ENCODE measurements at regions not wholly inside any gene's neighbourhood (a gene's known extent, or its start where the extent isn't known, plus 50 kb on each side); places are given as distances from the start of the nearest gene placed in this dataset.

- no peaks in the 10 kb centered on the region for H3K79me2 ChIP-seq (ENCODE audit: control insufficient read depth in 1 of 2, insufficient read depth in 2 of 2, low read length in 2 of 2)
- no peak overlapping the region for H2BK15ac ChIP-seq (ENCODE audit: low read length)
- CTCF ChIA-PET (ENCODE audit: partially characterized antibody), result interaction anchor here (0.8 kb wide), 1 partner anchor 8 kb away, joined by 3 read pairs; no protein-coding TSS in a partner anchor
- no peak overlapping the region for H2AK5ac ChIP-seq (ENCODE audit: low read depth, low read length)
- H3K27ac ChIP-seq (ENCODE audit: low read depth, low read length), result no peak overlapping the region
- H3K79me1 ChIP-seq (ENCODE audit: low read depth, low read length), result no peaks in the 10 kb centered on the region
- POLR2A ChIA-PET (ENCODE audit: partially characterized antibody), result no interaction called here
- H2AFZ ChIP-seq (ENCODE audit: low read length), result no peak overlapping the region
- H3K9ac ChIP-seq (replicated peaks in 1 of 4; ENCODE audit: extremely low read depth in 1 of 4, low read depth in 3 of 4, low read length in 3 of 4), result no peak overlapping the region
- no peak overlapping the region for H4K91ac ChIP-seq (replicated peaks; ENCODE audit: insufficient read length, low read length)
- no peak overlapping the region for H4K8ac ChIP-seq (ENCODE audit: extremely low read depth, insufficient read depth, low read length)
- H2BK5ac ChIP-seq (ENCODE audit: low read depth, low read length), result no peak overlapping the region
- H3K9me3 ChIP-seq (ENCODE audit: insufficient read depth in 2 of 2, low read depth in 1 of 2, low read length in 1 of 2), result no peaks in the 10 kb centered on the region
- no peaks in the 10 kb centered on the region for H3K4me1 ChIP-seq (replicated peaks in 1 of 4; ENCODE audit: control insufficient read depth in 3 of 4, insufficient read depth in 4 of 4, low read length in 3 of 4)
- no peak overlapping the region for H3K14ac ChIP-seq (ENCODE audit: insufficient read length)
- H2BK120ac ChIP-seq (replicated peaks; ENCODE audit: low read depth, low read length), result no peak overlapping the region
- H3K23me2 ChIP-seq (ENCODE audit: low read depth, low read length), result peaks cover 2% of the 10 kb centered on the region; the same call in 1 of the 2 replicates
- no peak overlapping the region for H4K5ac ChIP-seq (ENCODE audit: insufficient read length, low read depth, low read length)
- TF ChIP-seq SP1 (IDR thresholded peaks at IDR 0.05; ENCODE audit: low read depth, low read length), result no peak
- no peak for TF ChIP-seq USF2 (IDR thresholded peaks at IDR 0.05; ENCODE audit: low read length)
- no peak for TF ChIP-seq TEAD4 (IDR thresholded peaks at IDR 0.05; ENCODE audit: low read depth, low read length)
- TF ChIP-seq SP2 (IDR thresholded peaks at IDR 0.05; ENCODE audit: low read length), result no peak
- TF ChIP-seq SP4 (IDR thresholded peaks at IDR 0.05; ENCODE audit: low read length), result no peak
- TF ChIP-seq BRCA1 (IDR thresholded peaks at IDR 0.05; ENCODE audit: low read depth, low read length), result no peak
- no peak for TF ChIP-seq PHF8 (conservative IDR thresholded peaks at IDR 0.05; ENCODE audit: low read depth, low read length)
- no peak for TF ChIP-seq ASH2L (IDR thresholded peaks at IDR 0.05; ENCODE audit: low read length)
- TF ChIP-seq TBP (IDR thresholded peaks at IDR 0.05; ENCODE audit: low read depth, low read length), result no peak
- no peak for TF ChIP-seq JUN (IDR thresholded peaks at IDR 0.05; ENCODE audit: low read depth, low read length)
- no peak for TF ChIP-seq EP300 (IDR thresholded peaks at IDR 0.05; ENCODE audit: borderline replicate concordance in 1 of 2, low read depth in 2 of 2, low read length in 2 of 2)
- no peak for TF ChIP-seq SRF (IDR thresholded peaks at IDR 0.05; ENCODE audit: low read depth, low read length)
- no peak for TF ChIP-seq TAF1 (IDR thresholded peaks at IDR 0.05; ENCODE audit: low read depth, low read length)
- H4K20me1 ChIP-seq (replicated peaks in 1 of 2; ENCODE audit: control insufficient read depth in 1 of 2, insufficient read depth in 2 of 2, low read length in 2 of 2), result peaks cover 0 to 2% of the 10 kb centered on the region in 2 experiments
- H2BK12ac ChIP-seq (ENCODE audit: low read depth, low read length), result no peak overlapping the region
- no peak for FAIRE-seq
- WGBS, 2 experiments (ENCODE audit: extremely low coverage in 1 of 2, insufficient coverage in 1 of 2, insufficient read length in 1 of 2, insufficient replicate concordance in 2 of 2, low coverage in 1 of 2, low lambda C conversion rate in 2 of 2, missing lambda C conversion rate in 1 of 2), result 85% methylated on average over 3 of the region's 3 CpGs; no CpG with 5 or more reads in 1 of the 2 experiments
- no peak for DNase-seq (ENCODE audit: low read depth in 1 of 2, low spot score in 2 of 2)
- no peak overlapping the region for H3K4me3 ChIP-seq (ENCODE audit: extremely low read depth in 1 of 4, insufficient read depth in 2 of 4, low read depth in 3 of 4, low read length in 4 of 4)
- H3K4me2 ChIP-seq (ENCODE audit: insufficient read depth in 1 of 2, low read depth in 2 of 2, low read length in 2 of 2), result no peak overlapping the region
- H3K56ac ChIP-seq (replicated peaks; ENCODE audit: insufficient read length, low read depth, low read length), result no peak overlapping the region
- no peak overlapping the region for H2BK20ac ChIP-seq (ENCODE audit: low read length)
- H3K18ac ChIP-seq (ENCODE audit: extremely low read depth, low read length), result no peak overlapping the region
- H3K27me3 ChIP-seq (replicated peaks in 1 of 4; ENCODE audit: control insufficient read depth in 3 of 4, extremely low read depth in 1 of 4, insufficient read depth in 3 of 4, low read length in 3 of 4), result no peaks in the 10 kb centered on the region
- H3K36me3 ChIP-seq (ENCODE audit: control insufficient read depth in 2 of 4, insufficient read depth in 4 of 4, low read length in 3 of 4), result no peaks in the 10 kb centered on the region
- H3K23ac ChIP-seq (ENCODE audit: insufficient read length), result no peak overlapping the region
- no peak overlapping the region for H3K4ac ChIP-seq (replicated peaks; ENCODE audit: insufficient read length, low read depth, low read length)
Measured at GRCh38 chr4:31015123-31015522, 295.0 kb downstream of the PCDH7 start.
